ENCODE measurements at regions not wholly inside any gene's neighbourhood (a gene's known extent, or its start where the extent isn't known, plus 50 kb on each side); places are given as distances from the start of the nearest gene placed in this dataset.

DNA sequence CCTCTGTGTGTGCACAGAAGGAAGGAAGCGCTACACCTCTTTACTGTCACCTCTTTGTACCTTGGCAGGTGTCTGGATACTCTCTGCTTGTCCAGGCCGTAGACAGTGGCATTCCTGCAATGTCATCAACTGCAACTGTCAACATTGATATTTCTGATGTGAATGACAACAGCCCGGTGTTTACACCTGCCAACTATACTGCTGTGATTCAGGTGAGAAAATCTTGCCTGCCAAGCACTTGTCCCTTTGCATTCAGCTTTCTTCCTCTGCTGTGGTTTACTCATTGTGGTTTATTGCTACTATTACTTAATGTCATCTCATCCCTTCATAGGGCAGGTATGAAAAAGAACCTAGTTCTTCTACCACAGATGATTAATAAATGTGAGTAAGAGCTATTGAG, 131.9 kb upstream of the MTNR1B start:
- Histone ChIP-seq H3K36me3 (ENCODE audit: control insufficient read depth, insufficient read depth, low read length) (no peaks in the 10 kb centered on the region), H3K4me1 (ENCODE audit: control insufficient read depth, insufficient read depth, low read length) (no peaks in the 10 kb centered on the region), H3K27me3 (ENCODE audit: control insufficient read depth, insufficient read depth, low read length) (no peaks in the 10 kb centered on the region), H3K27ac (ENCODE audit: low read length) (no peak overlapping the region), H3K9me3 (ENCODE audit: control insufficient read depth, low read depth, low read length) (no peaks in the 10 kb centered on the region), H3K4me3 (ENCODE audit: low read length) (no peak overlapping the region)
- no CpG with 5 or more reads among the region's 3 CpGs for WGBS (ENCODE audit: insufficient coverage, low lambda C conversion rate)
- DNase-seq = no peak

DNA sequence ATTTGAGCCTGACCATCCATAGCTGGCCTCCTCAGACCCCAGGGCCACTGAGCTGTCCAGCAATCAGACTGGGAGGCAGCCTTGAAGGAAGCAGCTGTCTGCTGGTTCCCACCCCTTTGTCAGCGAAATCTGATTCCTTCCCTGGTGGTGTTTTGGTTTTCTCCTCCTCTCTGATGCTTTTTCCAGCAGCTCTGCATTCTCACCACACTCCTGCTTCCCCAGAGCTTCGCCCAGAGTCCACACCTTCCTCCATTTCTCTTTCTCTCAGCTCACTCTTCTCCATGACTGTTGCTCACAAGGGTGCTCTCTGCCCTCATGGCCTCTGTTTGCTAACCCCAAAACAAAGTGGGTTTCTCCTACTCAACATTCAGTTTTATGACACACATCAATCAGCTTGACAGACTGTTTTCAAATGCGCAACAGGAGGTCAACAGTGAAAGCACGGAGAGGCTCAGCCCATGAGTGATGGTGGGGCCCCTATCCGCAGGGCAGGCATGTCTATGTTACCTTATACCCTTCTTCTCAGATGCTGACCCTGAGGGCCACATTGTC, 130.6 kb upstream of the MTNR1B start:
- H3K9me3 ChIP-seq (ENCODE audit: control insufficient read depth, low read depth, low read length) = no peaks in the 10 kb centered on the region
- no peak overlapping the region for H3K27ac ChIP-seq (ENCODE audit: low read length)
- DNase-seq = no peak
- H3K27me3 ChIP-seq (ENCODE audit: control insufficient read depth, insufficient read depth, low read length) = no peaks in the 10 kb centered on the region
- H3K4me1 ChIP-seq (ENCODE audit: control insufficient read depth, insufficient read depth, low read length) = no peaks in the 10 kb centered on the region
- no peak overlapping the region for H3K4me3 ChIP-seq (ENCODE audit: low read length)
- no peaks in the 10 kb centered on the region for H3K36me3 ChIP-seq (ENCODE audit: control insufficient read depth, insufficient read depth, low read length)
- 40% methylated on average over 1 of the region's 5 CpGs for WGBS (ENCODE audit: insufficient coverage, low lambda C conversion rate)

DNA sequence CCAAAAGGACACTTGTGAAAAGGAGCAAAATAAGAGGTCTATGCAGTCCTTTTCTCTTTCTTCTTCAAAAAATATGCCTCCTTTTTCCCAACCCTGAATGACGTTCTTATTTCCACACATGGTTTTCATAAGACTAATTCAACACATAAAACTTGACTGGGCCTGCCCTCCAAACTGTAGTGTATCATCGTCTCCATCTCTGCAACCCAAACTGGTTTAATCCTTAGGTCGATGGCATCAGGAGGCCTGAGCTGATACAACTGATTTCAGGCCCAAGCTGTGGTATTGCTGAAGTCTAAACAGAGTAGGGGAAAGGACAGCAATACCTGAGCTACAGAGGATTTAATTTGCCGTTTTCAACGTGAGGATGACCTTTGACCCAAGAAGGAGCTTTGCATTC, 130.0 kb upstream of the MTNR1B start:
- no peak for DNase-seq
- Histone ChIP-seq H3K27ac (ENCODE audit: low read length) (no peak overlapping the region), H3K4me3 (ENCODE audit: low read length) (no peak overlapping the region), H3K9me3 (ENCODE audit: control insufficient read depth, low read depth, low read length) (no peaks in the 10 kb centered on the region), H3K36me3 (ENCODE audit: control insufficient read depth, insufficient read depth, low read length) (no peaks in the 10 kb centered on the region), H3K4me1 (ENCODE audit: control insufficient read depth, insufficient read depth, low read length) (no peaks in the 10 kb centered on the region), H3K27me3 (ENCODE audit: control insufficient read depth, insufficient read depth, low read length) (no peaks in the 10 kb centered on the region)
- WGBS (ENCODE audit: insufficient coverage, low lambda C conversion rate) = 54% methylated on average over 3 of the region's 5 CpGs

DNA sequence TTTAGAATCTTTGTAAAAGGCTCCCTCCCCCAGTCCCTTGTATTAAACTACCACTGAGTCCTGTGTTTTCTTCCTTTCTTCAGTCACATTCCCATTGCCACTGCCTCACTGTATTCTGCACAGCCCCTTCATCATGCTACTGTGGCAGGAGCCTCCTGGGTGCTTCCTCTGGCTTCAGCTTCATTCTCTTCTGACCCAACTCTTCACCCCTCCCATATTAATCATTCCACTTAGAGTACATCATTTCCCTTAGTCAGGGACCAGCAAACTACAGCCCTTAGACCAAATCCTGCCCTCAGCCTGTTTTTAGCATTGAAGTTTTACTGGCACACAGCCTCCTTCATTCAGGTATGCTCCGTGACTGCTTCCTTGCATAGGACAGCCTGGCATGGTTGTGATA, 127.7 kb upstream of the MTNR1B start:
- DNase-seq = no peak
- WGBS (ENCODE audit: insufficient coverage, low lambda C conversion rate) = no CpG with 5 or more reads among the region's 1 CpG
- Histone ChIP-seq H3K36me3 (ENCODE audit: control insufficient read depth, insufficient read depth, low read length) (no peaks in the 10 kb centered on the region), H3K4me3 (ENCODE audit: low read length) (no peak overlapping the region), H3K9me3 (ENCODE audit: control insufficient read depth, low read depth, low read length) (no peaks in the 10 kb centered on the region), H3K27me3 (ENCODE audit: control insufficient read depth, insufficient read depth, low read length) (no peaks in the 10 kb centered on the region), H3K27ac (ENCODE audit: low read length) (no peak overlapping the region), H3K4me1 (ENCODE audit: control insufficient read depth, insufficient read depth, low read length) (peaks cover 5% of the 10 kb centered on the region)

GRCh38 chr11:92843455-92843854, 126.0 kb upstream of the MTNR1B start:
- no peak overlapping the region for H3K27ac ChIP-seq (ENCODE audit: low read length)
- H3K4me3 ChIP-seq (ENCODE audit: low read length) = no peak overlapping the region
- DNase-seq = no peak
- H3K36me3 ChIP-seq (ENCODE audit: control insufficient read depth, insufficient read depth, low read length) = no peaks in the 10 kb centered on the region
- peaks cover 5% of the 10 kb centered on the region for H3K4me1 ChIP-seq (ENCODE audit: control insufficient read depth, insufficient read depth, low read length)
- 48% methylated on average over 3 of the region's 4 CpGs for WGBS (ENCODE audit: insufficient coverage, low lambda C conversion rate)
- H3K9me3 ChIP-seq (ENCODE audit: control insufficient read depth, low read depth, low read length) = no peaks in the 10 kb centered on the region
- no peaks in the 10 kb centered on the region for H3K27me3 ChIP-seq (ENCODE audit: control insufficient read depth, insufficient read depth, low read length)

DNA sequence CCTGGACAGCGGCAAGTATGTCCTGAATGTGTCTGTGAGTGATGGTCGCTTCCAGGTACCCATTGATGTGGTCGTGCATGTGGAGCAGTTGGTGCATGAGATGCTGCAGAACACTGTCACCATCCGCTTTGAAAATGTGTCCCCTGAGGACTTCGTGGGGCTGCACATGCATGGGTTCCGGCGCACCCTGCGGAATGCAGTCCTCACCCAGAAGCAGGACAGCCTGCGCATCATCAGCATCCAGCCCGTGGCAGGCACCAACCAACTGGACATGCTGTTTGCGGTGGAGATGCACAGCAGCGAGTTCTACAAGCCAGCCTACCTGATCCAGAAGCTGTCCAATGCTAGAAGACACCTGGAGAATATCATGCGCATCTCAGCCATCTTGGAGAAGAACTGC, 125.3 kb upstream of the MTNR1B start:
- WGBS (ENCODE audit: insufficient coverage, low lambda C conversion rate) = no CpG with 5 or more reads among the region's 13 CpGs
- Histone ChIP-seq H3K4me1 (ENCODE audit: control insufficient read depth, insufficient read depth, low read length) (peaks cover 5% of the 10 kb centered on the region), H3K27ac (ENCODE audit: low read length) (no peak overlapping the region), H3K36me3 (ENCODE audit: control insufficient read depth, insufficient read depth, low read length) (no peaks in the 10 kb centered on the region), H3K27me3 (ENCODE audit: control insufficient read depth, insufficient read depth, low read length) (no peaks in the 10 kb centered on the region), H3K4me3 (ENCODE audit: low read length) (no peak overlapping the region), H3K9me3 (ENCODE audit: control insufficient read depth, low read depth, low read length) (no peaks in the 10 kb centered on the region)
- no peak for DNase-seq

DNA sequence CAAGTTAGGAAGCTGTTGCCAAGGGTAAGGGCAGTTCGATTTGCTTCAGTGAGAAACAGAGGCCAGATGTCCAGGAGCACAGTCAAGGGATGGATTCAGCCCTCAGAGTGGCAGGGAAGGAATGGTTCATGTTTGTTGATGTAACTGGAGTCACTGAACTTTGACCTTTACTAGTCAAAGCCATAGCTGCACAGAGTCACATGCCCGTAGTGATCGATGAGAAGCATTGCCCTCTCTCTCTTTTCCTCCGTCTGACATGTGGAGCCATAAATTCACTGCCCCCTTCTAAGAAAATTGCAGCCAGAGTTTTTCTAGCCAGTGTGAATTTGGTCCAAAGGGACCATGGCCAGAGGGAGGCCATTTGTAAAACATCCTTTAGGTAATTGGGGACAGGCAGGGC, 124.1 kb upstream of the MTNR1B start:
- DNase-seq = no peak
- Histone ChIP-seq H3K36me3 (ENCODE audit: control insufficient read depth, insufficient read depth, low read length) (no peaks in the 10 kb centered on the region), H3K27ac (ENCODE audit: low read length) (no peak overlapping the region), H3K9me3 (ENCODE audit: control insufficient read depth, low read depth, low read length) (no peaks in the 10 kb centered on the region), H3K27me3 (ENCODE audit: control insufficient read depth, insufficient read depth, low read length) (no peaks in the 10 kb centered on the region), H3K4me1 (ENCODE audit: control insufficient read depth, insufficient read depth, low read length) (peaks cover 5% of the 10 kb centered on the region), H3K4me3 (ENCODE audit: low read length) (no peak overlapping the region)
- WGBS (ENCODE audit: insufficient coverage, low lambda C conversion rate) = no CpG with 5 or more reads among the region's 4 CpGs

GRCh38 chr11:92845805-92846204, 123.6 kb upstream of the MTNR1B start:
- H3K4me1 ChIP-seq (ENCODE audit: control insufficient read depth, insufficient read depth, low read length) = peaks cover 5% of the 10 kb centered on the region
- no CpG with 5 or more reads among the region's 2 CpGs for WGBS (ENCODE audit: insufficient coverage, low lambda C conversion rate)

DNA sequence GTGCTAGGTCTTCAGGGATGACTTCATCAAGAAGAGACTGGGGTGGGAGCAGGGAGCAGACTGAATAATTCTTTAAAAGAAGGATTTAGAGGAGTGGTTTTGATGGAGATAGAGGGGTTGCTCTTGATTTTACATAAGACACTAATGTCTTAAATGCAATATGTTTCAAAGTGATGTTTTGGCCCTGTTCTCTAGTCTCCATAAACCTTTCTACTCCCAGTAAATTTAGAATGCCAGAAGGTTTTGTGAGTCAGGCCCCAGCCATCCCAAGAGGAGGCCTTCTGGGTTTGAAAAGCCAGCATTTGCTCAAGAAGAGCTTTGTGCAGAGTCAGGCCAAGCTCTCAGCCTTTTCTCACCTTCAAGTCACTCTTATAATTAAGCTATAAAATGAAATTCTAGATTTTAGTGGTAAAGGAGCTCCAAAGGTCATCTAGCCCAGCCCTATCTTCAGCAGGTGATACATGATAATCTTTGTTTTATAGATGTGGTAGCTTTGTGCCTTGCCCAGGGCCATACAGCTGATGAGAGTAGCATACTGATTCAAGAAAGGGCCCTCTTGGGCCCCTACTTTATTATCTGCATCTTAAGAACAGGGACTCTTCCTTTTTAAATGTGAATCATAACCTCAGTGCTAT, 122.8 kb upstream of the MTNR1B start:
- H3K36me3 ChIP-seq (ENCODE audit: control insufficient read depth, insufficient read depth, low read length) = no peaks in the 10 kb centered on the region
- no peaks in the 10 kb centered on the region for H3K9me3 ChIP-seq (ENCODE audit: control insufficient read depth, low read depth, low read length)
- peaks cover 5% of the 10 kb centered on the region for H3K4me1 ChIP-seq (ENCODE audit: control insufficient read depth, insufficient read depth, low read length)
- H3K27me3 ChIP-seq (ENCODE audit: control insufficient read depth, insufficient read depth, low read length) = no peaks in the 10 kb centered on the region
- no peak overlapping the region for H3K4me3 ChIP-seq (ENCODE audit: low read length)
- H3K27ac ChIP-seq (ENCODE audit: low read length) = no peak overlapping the region
- peak in 1 of 2 donors; percentile 36 for DNase-seq

More at GRCh38 chr11:92845805-92846204, 123.6 kb upstream of the MTNR1B start:
- no peak for DNase-seq
- Histone ChIP-seq H3K27ac (ENCODE audit: low read length) (no peak overlapping the region), H3K4me3 (ENCODE audit: low read length) (no peak overlapping the region), H3K27me3 (ENCODE audit: control insufficient read depth, insufficient read depth, low read length) (no peaks in the 10 kb centered on the region), H3K9me3 (ENCODE audit: control insufficient read depth, low read depth, low read length) (no peaks in the 10 kb centered on the region), H3K36me3 (ENCODE audit: control insufficient read depth, insufficient read depth, low read length) (no peaks in the 10 kb centered on the region)

DNA sequence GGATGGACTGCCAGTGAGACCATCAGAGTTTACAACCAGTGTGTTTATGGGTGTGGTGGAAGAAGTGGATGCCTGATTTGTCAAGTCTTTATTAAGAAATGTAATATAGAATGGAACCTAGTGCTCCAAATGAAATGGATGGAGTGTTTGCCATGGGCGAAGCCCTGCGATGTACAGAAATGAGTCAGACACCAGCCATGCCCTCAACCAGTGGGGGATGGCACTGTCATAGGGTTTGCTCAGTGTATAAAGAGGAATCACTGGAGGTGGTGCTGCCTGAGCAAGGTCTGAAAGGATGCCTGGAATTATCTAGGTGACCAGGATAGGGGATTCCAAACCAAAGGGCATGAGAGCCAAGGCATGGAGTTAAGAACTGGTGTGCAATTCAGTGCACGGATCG, 120.9 kb upstream of the MTNR1B start:
- Histone ChIP-seq H3K27ac (ENCODE audit: low read length) (no peak overlapping the region), H3K4me3 (ENCODE audit: low read length) (no peak overlapping the region), H3K36me3 (ENCODE audit: control insufficient read depth, insufficient read depth, low read length) (no peaks in the 10 kb centered on the region), H3K4me1 (ENCODE audit: control insufficient read depth, insufficient read depth, low read length) (peaks cover 5% of the 10 kb centered on the region), H3K27me3 (ENCODE audit: control insufficient read depth, insufficient read depth, low read length) (no peaks in the 10 kb centered on the region), H3K9me3 (ENCODE audit: control insufficient read depth, low read depth, low read length) (no peaks in the 10 kb centered on the region)
- DNase-seq = no peak
- WGBS (ENCODE audit: insufficient coverage, low lambda C conversion rate) = no CpG with 5 or more reads among the region's 4 CpGs

DNA sequence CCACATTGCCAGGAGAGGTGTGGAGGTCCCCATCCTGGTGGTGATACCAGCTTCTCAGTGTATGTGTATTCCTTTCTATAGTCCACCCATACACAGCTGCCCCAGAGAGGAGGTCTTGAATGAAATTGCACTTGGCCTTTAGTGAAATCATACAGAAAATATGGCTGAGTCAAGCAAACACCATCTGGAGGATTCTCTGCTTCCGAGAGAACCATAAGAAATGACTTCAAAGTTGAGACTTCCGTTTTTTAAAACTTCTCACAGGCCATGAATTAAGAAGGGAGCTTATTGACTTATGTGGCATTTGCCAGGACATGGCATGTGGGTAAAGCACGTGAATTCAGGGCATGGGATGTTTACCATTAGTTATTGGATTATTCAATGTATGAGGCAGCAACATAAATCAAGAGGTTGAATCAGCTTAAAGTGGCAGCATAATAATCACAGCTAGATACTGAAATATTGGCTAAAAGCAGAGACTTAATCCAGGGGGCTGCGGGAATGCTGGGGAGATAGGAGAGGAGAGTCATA, 119.1 kb upstream of the MTNR1B start:
- Histone ChIP-seq H3K36me3 (ENCODE audit: control insufficient read depth, insufficient read depth, low read length) (no peaks in the 10 kb centered on the region), H3K4me1 (ENCODE audit: control insufficient read depth, insufficient read depth, low read length) (peaks cover 1% of the 10 kb centered on the region), H3K4me3 (ENCODE audit: low read length) (no peak overlapping the region), H3K27me3 (ENCODE audit: control insufficient read depth, insufficient read depth, low read length) (no peaks in the 10 kb centered on the region), H3K27ac (ENCODE audit: low read length) (no peak overlapping the region), H3K9me3 (ENCODE audit: control insufficient read depth, low read depth, low read length) (no peaks in the 10 kb centered on the region)
- 80% methylated on average over 2 of the region's 4 CpGs for WGBS (ENCODE audit: insufficient coverage, low lambda C conversion rate)
- no peak for DNase-seq

Measured in large intestine (tissue), 3 donors.